ENCODE measurements at regions not wholly inside any gene's neighbourhood (a gene's known extent, or its start where the extent isn't known, plus 50 kb on each side); places are given as distances from the start of the nearest gene placed in this dataset.

DNA sequence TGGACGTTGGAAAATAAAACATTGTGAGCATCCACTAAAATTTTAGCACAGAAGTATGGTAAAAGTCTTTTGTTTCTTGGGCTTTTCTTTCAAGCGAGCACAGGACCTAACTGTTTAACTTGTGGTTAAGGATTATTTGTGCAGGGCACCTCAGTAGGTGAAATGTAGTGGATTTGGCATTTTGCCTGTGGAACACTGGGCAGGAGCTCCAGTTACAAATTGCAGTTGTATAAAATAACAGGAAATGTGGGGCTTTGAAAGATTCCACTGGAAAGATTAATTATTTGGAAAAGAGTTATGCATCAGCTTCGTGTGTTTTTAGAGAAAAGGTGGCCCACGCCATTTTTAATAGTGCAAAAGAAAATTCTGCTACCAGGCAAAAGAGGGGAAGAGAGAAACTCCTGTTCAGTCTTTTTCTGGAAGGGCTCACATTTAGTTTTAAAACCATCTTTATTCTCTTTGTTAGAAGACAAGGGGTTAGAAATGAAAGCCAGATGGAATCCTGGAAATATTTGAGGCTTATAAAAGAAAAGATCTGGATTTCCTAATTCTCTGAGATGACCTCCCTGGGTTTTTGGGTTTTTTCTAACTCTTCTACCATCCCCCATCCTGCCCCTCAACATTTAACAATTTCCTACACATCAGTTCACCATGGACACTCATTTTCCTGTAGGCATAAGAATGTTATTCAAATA, 144.3 kb upstream of the SERTAD2 start (continued):
- TF ChIP-seq ZNF280C (tag by site-specific recombination; IDR thresholded peaks at IDR 0.05) = no peak
- TF ChIP-seq, protein P1, sequence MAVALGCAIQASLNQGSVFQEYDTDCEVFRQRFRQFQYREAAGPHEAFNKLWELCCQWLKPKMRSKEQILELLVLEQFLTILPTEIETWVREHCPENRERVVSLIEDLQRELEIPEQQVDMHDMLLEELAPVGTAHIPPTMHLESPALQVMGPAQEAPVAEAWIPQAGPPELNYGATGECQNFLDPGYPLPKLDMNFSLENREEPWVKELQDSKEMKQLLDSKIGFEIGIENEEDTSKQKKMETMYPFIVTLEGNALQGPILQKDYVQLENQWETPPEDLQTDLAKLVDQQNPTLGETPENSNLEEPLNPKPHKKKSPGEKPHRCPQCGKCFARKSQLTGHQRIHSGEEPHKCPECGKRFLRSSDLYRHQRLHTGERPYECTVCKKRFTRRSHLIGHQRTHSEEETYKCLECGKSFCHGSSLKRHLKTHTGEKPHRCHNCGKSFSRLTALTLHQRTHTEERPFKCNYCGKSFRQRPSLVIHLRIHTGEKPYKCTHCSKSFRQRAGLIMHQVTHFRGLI (tag by site-specific recombination; IDR thresholded peaks at IDR 0.05) = peak; percentile 47; the same call in 1 of the 2 replicates
- peak; percentile 44 for TF ChIP-seq ZNF335 (tag by site-specific recombination; conservative IDR thresholded peaks at IDR 0.05)
- no peak for TF ChIP-seq HOXD13 (CRISPR knock-in tag; IDR thresholded peaks at IDR 0.05; ENCODE audit: borderline replicate concordance)
- TF ChIP-seq ZNF324 (tag by site-specific recombination; IDR thresholded peaks at IDR 0.05) = no peak
- no peak for TF ChIP-seq ZNF48 (tag by site-specific recombination; IDR thresholded peaks at IDR 0.05)
- TF ChIP-seq ZNF501 (tag by site-specific recombination; IDR thresholded peaks at IDR 0.05) = no peak; the same call in 1 of the 2 replicates
- 0 out of 2 replicates have a peak, but pooled peaks have one; percentile 41 for TF ChIP-seq ZNF121 (tag by site-specific recombination; IDR thresholded peaks at IDR 0.05)
- TF ChIP-seq ZNF366 (tag by site-specific recombination; conservative IDR thresholded peaks at IDR 0.05) = peak; percentile 62
- peak; percentile 52 for TF ChIP-seq FEZF1 (tag by site-specific recombination; IDR thresholded peaks at IDR 0.05)
- TF ChIP-seq AEBP2 (tag by site-specific recombination; IDR thresholded peaks at IDR 0.05; ENCODE audit: borderline replicate concordance) = no peak
- no peak for TF ChIP-seq ZNF521 (tag by site-specific recombination; IDR thresholded peaks at IDR 0.05)
- no peak for TF ChIP-seq GLI2 (tag by site-specific recombination; IDR thresholded peaks at IDR 0.05; ENCODE audit: borderline replicate concordance, low read depth)
- TF ChIP-seq ZNF10 (tag by site-specific recombination; IDR thresholded peaks at IDR 0.05) = peak; percentile 85
- TF ChIP-seq ZNF629 (tag by site-specific recombination; IDR thresholded peaks at IDR 0.05) = peak; percentile 46; the same call in 1 of the 2 replicates
- TF ChIP-seq ZNF146 (tag by site-specific recombination; IDR thresholded peaks at IDR 0.05) = no peak
- TF ChIP-seq ZNF302 (tag by site-specific recombination; IDR thresholded peaks at IDR 0.05; ENCODE audit: low read depth) = no peak
- no peak for TF ChIP-seq SP3 (tag by site-specific recombination; IDR thresholded peaks at IDR 0.05)
- TF ChIP-seq ZBTB44 (tag by site-specific recombination; IDR thresholded peaks at IDR 0.05) = peak; percentile 71
- TF ChIP-seq SP7 (tag by site-specific recombination; IDR thresholded peaks at IDR 0.05) = peak; percentile 70
- peak; percentile 34; the same call in 1 of the 2 replicates for TF ChIP-seq ZNF843 (tag by site-specific recombination; IDR thresholded peaks at IDR 0.05)
- no peak for TF ChIP-seq ZNF221 (tag by site-specific recombination; IDR thresholded peaks at IDR 0.05; ENCODE audit: borderline replicate concordance)
- TF ChIP-seq ZNF391 (tag by site-specific recombination; IDR thresholded peaks at IDR 0.05; ENCODE audit: borderline replicate concordance, low read depth) = no peak
- TF ChIP-seq, protein P2, sequence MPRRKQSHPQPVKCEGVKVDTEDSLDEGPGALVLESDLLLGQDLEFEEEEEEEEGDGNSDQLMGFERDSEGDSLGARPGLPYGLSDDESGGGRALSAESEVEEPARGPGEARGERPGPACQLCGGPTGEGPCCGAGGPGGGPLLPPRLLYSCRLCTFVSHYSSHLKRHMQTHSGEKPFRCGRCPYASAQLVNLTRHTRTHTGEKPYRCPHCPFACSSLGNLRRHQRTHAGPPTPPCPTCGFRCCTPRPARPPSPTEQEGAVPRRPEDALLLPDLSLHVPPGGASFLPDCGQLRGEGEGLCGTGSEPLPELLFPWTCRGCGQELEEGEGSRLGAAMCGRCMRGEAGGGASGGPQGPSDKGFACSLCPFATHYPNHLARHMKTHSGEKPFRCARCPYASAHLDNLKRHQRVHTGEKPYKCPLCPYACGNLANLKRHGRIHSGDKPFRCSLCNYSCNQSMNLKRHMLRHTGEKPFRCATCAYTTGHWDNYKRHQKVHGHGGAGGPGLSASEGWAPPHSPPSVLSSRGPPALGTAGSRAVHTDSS (tag by site-specific recombination; IDR thresholded peaks at IDR 0.05) = no peak
- TF ChIP-seq OSR2 (tag by site-specific recombination; IDR thresholded peaks at IDR 0.05) = peak; percentile 93
- TF ChIP-seq, protein P3, sequence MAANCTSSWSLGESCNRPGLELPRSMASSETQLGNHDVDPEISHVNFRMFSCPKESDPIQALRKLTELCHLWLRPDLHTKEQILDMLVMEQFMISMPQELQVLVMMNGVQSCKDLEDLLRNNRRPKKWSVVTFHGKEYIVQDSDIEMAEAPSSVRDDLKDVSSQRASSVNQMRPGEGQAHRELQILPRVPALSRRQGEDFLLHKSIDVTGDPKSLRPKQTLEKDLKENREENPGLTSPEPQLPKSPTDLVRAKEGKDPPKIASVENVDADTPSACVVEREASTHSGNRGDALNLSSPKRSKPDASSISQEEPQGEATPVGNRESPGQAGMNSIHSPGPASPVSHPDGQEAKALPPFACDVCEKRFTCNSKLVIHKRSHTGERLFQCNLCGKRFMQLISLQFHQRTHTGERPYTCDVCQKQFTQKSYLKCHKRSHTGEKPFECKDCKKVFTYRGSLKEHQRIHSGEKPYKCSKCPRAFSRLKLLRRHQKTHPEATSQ (tag by site-specific recombination; IDR thresholded peaks at IDR 0.05) = no peak
- TF ChIP-seq ZNF549 (tag by site-specific recombination; IDR thresholded peaks at IDR 0.05) = no peak

Data from HEK293 (cell line).